Keratinocyte (primary cell): ENCODE measurements at regions not wholly inside any gene's neighbourhood (a gene's known extent, or its start where the extent isn't known, plus 50 kb on each side); places are given as distances from the start of the nearest gene placed in this dataset.

Source experiments
- DNase-seq: peaks from one replicate; pipeline ENCODE4 v3.0.0-alpha.2; 2011; ENCODE audit warnings: low read depth, missing footprints, low spot score
- FAIRE-seq: peaks from 2 replicates; lab custom pipeline; 2011; peaks lifted over from hg19 to GRCh38; lab: Jason Lieb, UNC
- H2AFZ ChIP-seq: 2 replicates; pipeline ENCODE4 v1.6.0; 2012; ENCODE audit warnings: low read length, control low read depth, inconsistent platforms; ENCODE audit not compliant: control insufficient read depth
- H3K27ac ChIP-seq: 2 replicates; pipeline ENCODE4 v1.5.1; 2011; ENCODE audit warnings: low read length; ENCODE audit not compliant: control insufficient read depth, insufficient read depth
- H3K27me3 ChIP-seq: 3 replicates; pipeline ENCODE4 v1.6.0; 2011; ENCODE audit warnings: low read length; ENCODE audit not compliant: control insufficient read depth, insufficient read depth; ENCODE audit errors: extremely low read depth
- H3K36me3 ChIP-seq, 2 experiments: 2 replicates in 1 of 2; 3 replicates in 1 of 2; pipeline ENCODE4 v1.5.1; 2011; ENCODE audit warnings: low read length in 2 of 2, mild to moderate bottlenecking in 1 of 2; ENCODE audit not compliant: control insufficient read depth in 2 of 2, insufficient read depth in 2 of 2; ENCODE audit errors: extremely low read depth in 1 of 2
- H3K4me1 ChIP-seq: 3 replicates; pipeline ENCODE4 v1.5.1; 2011; ENCODE audit warnings: low read length; ENCODE audit not compliant: control insufficient read depth, insufficient read depth; ENCODE audit errors: extremely low read depth
- H3K4me2 ChIP-seq: 3 replicates; pipeline ENCODE4 v1.6.0; 2011; ENCODE audit warnings: low read depth, low read length; ENCODE audit not compliant: control insufficient read depth, insufficient read depth; ENCODE audit errors: extremely low read depth
- H3K4me3 ChIP-seq, 3 experiments: fragments of 200-600 bp in 1 of 3; sonication (generic) in 1 of 3; 2 replicates in 2 of 3; 3 replicates in 1 of 3; pipeline ENCODE4 v1.5.1; 2011 to 2016; ENCODE audit warnings: low read length in 3 of 3, mild to moderate bottlenecking in 3 of 3, control low read depth in 2 of 3, inconsistent platforms in 1 of 3, low read depth in 1 of 3, mixed read lengths in 1 of 3, mixed run types in 1 of 3, moderate library complexity in 1 of 3; ENCODE audit not compliant: control insufficient read depth in 2 of 3, insufficient read depth in 2 of 3; ENCODE audit errors: extremely low read depth in 1 of 3
- H3K79me2 ChIP-seq: 2 replicates; pipeline ENCODE4 v1.6.0; 2012; ENCODE audit warnings: low read length; ENCODE audit not compliant: control insufficient read depth, insufficient read depth
- H3K9ac ChIP-seq: 3 replicates; pipeline ENCODE4 v1.6.0; 2011; ENCODE audit warnings: low read length; ENCODE audit not compliant: control insufficient read depth, insufficient read depth; ENCODE audit errors: extremely low read depth
- H3K9me1 ChIP-seq: 3 replicates; pipeline ENCODE4 v1.6.0; 2011; ENCODE audit warnings: low read length; ENCODE audit not compliant: control insufficient read depth, insufficient read depth; ENCODE audit errors: extremely low read depth
- H3K9me3 ChIP-seq: 2 replicates; pipeline ENCODE4 v1.5.1; 2012; ENCODE audit warnings: low read depth, low read length; ENCODE audit not compliant: control insufficient read depth
- H4K20me1 ChIP-seq: 3 replicates; pipeline ENCODE4 v1.6.0; 2011; ENCODE audit warnings: low read length; ENCODE audit not compliant: control insufficient read depth, insufficient read depth; ENCODE audit errors: extremely low read depth
- CTCF ChIP-seq, 3 experiments: IDR thresholded peaks in 1 of 3; conservative IDR thresholded peaks in 1 of 3; optimal IDR thresholded peaks in 1 of 3; 2 replicates in 2 of 3; 3 replicates in 1 of 3; pipeline versions ENCODE3 to v1.5.1; 2011; ENCODE audit warnings: low read length in 3 of 3, mild to moderate bottlenecking in 3 of 3, moderate library complexity in 2 of 3, control low read depth in 1 of 3, inconsistent platforms in 1 of 3; ENCODE audit not compliant: insufficient read depth in 2 of 3; ENCODE audit errors: extremely low read depth in 1 of 3
- EZH2 ChIP-seq: IDR thresholded peaks from one replicate; pipeline ENCODE4 v1.6.1; 2012; ENCODE audit warnings: inconsistent platforms, mild to moderate bottlenecking, low read length, moderate library complexity
- dilution Hi-C: fragments of 300-500 bp; cut with MboI; formaldehyde crosslinking; loops from one replicate; pipeline ENCODE4 v1.7.0; 2020; ENCODE audit warnings: low sequenced_read_pairs; ENCODE audit not compliant: extremely low pct_ligation_motif_present

- dilution Hi-C loops, result no loop called here
- H3K79me2 ChIP-seq, result no peaks in the 10 kb centered on the region
- H3K4me1 ChIP-seq, result no peaks in the 10 kb centered on the region
- no peaks in the 10 kb centered on the region for H3K27me3 ChIP-seq
- H3K4me2 ChIP-seq, result no peak overlapping the region
- no peak overlapping the region for H3K9ac ChIP-seq
- no peaks in the 10 kb centered on the region for H4K20me1 ChIP-seq
- FAIRE-seq, result no peak
- no peak for DNase-seq
- no peak overlapping the region for H3K4me3 ChIP-seq
- H3K9me3 ChIP-seq, result no peaks in the 10 kb centered on the region
- no peaks in the 10 kb centered on the region for H3K9me1 ChIP-seq
- no peak overlapping the region for H3K27ac ChIP-seq
- TF ChIP-seq EZH2 (no peak), CTCF (optimal IDR thresholded peaks at IDR 0.05 in 1 of 3, IDR thresholded peaks at IDR 0.05 in 1 of 3, conservative IDR thresholded peaks at IDR 0.05 in 1 of 3; ENCODE audit: extremely low read depth in 1 of 3, insufficient read depth in 2 of 3, low read length in 3 of 3) (no peak)
- no peak overlapping the region for H2AFZ ChIP-seq
- H3K36me3 ChIP-seq, result no peaks in the 10 kb centered on the region
Measured at GRCh38 chr4:93896516-93896915, 68.0 kb downstream of the ATOH1 start.

- dilution Hi-C loops, result no loop called here
- DNase-seq, result no peak
Measured at GRCh38 chr4:93897559-93897958, 69.0 kb downstream of the ATOH1 start.

More at GRCh38 chr4:93897559-93897958, 69.0 kb downstream of the ATOH1 start:
- Histone ChIP-seq H3K79me2 (no peaks in the 10 kb centered on the region), H3K9ac (no peak overlapping the region), H3K9me3 (no peaks in the 10 kb centered on the region), H4K20me1 (no peaks in the 10 kb centered on the region), H3K4me1 (no peaks in the 10 kb centered on the region), H2AFZ (no peak overlapping the region), H3K9me1 (no peaks in the 10 kb centered on the region), H3K27ac (no peak overlapping the region), H3K27me3 (no peaks in the 10 kb centered on the region), H3K4me2 (no peak overlapping the region), H3K4me3 (no peak overlapping the region), H3K36me3 (no peaks in the 10 kb centered on the region)
- no peak for TF ChIP-seq CTCF (optimal IDR thresholded peaks at IDR 0.05 in 1 of 3, IDR thresholded peaks at IDR 0.05 in 1 of 3, conservative IDR thresholded peaks at IDR 0.05 in 1 of 3; ENCODE audit: extremely low read depth in 1 of 3, insufficient read depth in 2 of 3, low read length in 3 of 3)
- TF ChIP-seq EZH2, result no peak
- no peak for FAIRE-seq
